RWPE2 (cell line): ENCODE measurements at regions not wholly inside any gene's neighbourhood (a gene's known extent, or its start where the extent isn't known, plus 50 kb on each side); places are given as distances from the start of the nearest gene placed in this dataset.
"Not testable (repeated sequence)": the region's sequence is repeated elsewhere in the genome, so short reads cannot be mapped to it uniquely, and the experiment has no call there.

Source experiments
- ATAC-seq: fragments of 200-7000 bp; cut with Tn5 transposase; 3 replicates; pipeline ENCODE4 v1.9.1; 2021; ENCODE audit warnings: low read depth
- DNase-seq: peaks from one replicate; pipeline ENCODE4 v3.0.0-alpha.2; 2020; ENCODE audit warnings: low spot score
- H3K27ac ChIP-seq: fragments of 450-650 bp; 2 replicates; pipeline ENCODE4 v1.5.1; 2017; ENCODE audit warnings: mild to moderate bottlenecking; ENCODE audit not compliant: poor library complexity, severe bottlenecking
- H3K27me3 ChIP-seq: fragments of 250-450 bp; sonication (Bioruptor Pico); 2 replicates; pipeline ENCODE4 v1.5.1; 2021; ENCODE audit warnings: mild to moderate bottlenecking, moderate library complexity; ENCODE audit not compliant: insufficient read depth, poor library complexity, severe bottlenecking
- H3K36me3 ChIP-seq: fragments of 250-450 bp; sonication (Bioruptor Pico); 2 replicates; pipeline ENCODE4 v1.5.1; 2020; ENCODE audit warnings: low read depth, mild to moderate bottlenecking, moderate library complexity
- H3K4me1 ChIP-seq: fragments of 250-450 bp; sonication (Bioruptor Pico); 2 replicates; pipeline ENCODE4 v1.5.1; 2021; ENCODE audit warnings: mild to moderate bottlenecking, moderate library complexity; ENCODE audit not compliant: insufficient read depth, poor library complexity, severe bottlenecking
- H3K4me3 ChIP-seq: fragments of 250-450 bp; sonication (Bioruptor Pico); 2 replicates; pipeline ENCODE4 v1.5.1; 2021; ENCODE audit warnings: mild to moderate bottlenecking, moderate library complexity; ENCODE audit not compliant: severe bottlenecking
- H3K9me3 ChIP-seq: fragments of 250-450 bp; sonication (Bioruptor Pico); 2 replicates; pipeline ENCODE4 v1.5.1; 2021; ENCODE audit warnings: mild to moderate bottlenecking, moderate library complexity; ENCODE audit not compliant: severe bottlenecking
- TF ChIP-seq, protein P1 (sequence below): fragments of 450-650 bp; IDR thresholded peaks from one replicate; pipeline ENCODE4 v1.5.1; 2017; ENCODE audit warnings: mild to moderate bottlenecking, moderate library complexity; ENCODE audit not compliant: poor library complexity, severe bottlenecking

GRCh38 chr5:42302186-42302585 is 121.1 kb upstream of the GHR start:
- Histone ChIP-seq H3K9me3 (no peaks in the 10 kb centered on the region), H3K4me3 (no peak overlapping the region), H3K27me3 (no peaks in the 10 kb centered on the region), H3K27ac (no peak overlapping the region), H3K36me3 (no peaks in the 10 kb centered on the region), H3K4me1 (no peaks in the 10 kb centered on the region)
- DNase-seq (no peak), ATAC-seq (peak; percentile 33; the same call in 1 of the 3 replicates)
- TF ChIP-seq, protein P1, sequence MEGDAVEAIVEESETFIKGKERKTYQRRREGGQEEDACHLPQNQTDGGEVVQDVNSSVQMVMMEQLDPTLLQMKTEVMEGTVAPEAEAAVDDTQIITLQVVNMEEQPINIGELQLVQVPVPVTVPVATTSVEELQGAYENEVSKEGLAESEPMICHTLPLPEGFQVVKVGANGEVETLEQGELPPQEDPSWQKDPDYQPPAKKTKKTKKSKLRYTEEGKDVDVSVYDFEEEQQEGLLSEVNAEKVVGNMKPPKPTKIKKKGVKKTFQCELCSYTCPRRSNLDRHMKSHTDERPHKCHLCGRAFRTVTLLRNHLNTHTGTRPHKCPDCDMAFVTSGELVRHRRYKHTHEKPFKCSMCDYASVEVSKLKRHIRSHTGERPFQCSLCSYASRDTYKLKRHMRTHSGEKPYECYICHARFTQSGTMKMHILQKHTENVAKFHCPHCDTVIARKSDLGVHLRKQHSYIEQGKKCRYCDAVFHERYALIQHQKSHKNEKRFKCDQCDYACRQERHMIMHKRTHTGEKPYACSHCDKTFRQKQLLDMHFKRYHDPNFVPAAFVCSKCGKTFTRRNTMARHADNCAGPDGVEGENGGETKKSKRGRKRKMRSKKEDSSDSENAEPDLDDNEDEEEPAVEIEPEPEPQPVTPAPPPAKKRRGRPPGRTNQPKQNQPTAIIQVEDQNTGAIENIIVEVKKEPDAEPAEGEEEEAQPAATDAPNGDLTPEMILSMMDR, result no peak

GRCh38 chr5:42306287-42306686 is 117.0 kb upstream of the GHR start:
- Histone ChIP-seq H3K4me3 (no peak overlapping the region), H3K27ac (no peak overlapping the region), H3K9me3 (no peaks in the 10 kb centered on the region), H3K27me3 (no peaks in the 10 kb centered on the region), H3K4me1 (no peaks in the 10 kb centered on the region), H3K36me3 (no peaks in the 10 kb centered on the region)
- ATAC-seq (no peak), DNase-seq (no peak)
- TF ChIP-seq, protein P1, result no peak

DNA sequence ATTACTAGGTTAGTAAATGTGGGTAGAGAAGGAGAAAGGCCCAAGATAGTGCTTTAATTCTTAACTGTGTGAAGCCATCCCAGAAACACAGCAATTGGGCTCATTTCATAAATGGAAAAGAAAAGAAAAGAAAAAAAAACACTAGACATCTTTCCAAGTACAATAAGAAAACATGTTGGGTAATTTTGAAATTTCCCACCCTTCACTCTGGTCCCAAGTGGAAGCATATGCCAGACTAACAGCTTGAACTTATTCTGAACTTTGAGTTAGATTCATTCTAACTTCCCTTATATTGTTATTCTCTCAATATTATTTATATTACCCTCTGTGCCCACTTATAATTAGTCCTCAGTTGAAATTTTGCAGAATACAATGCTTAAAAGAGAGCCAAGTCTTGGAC is 113.4 kb upstream of the GHR start:
- TF ChIP-seq, protein P1, result no peak
- ATAC-seq (no peak), DNase-seq (no peak)
- H3K27me3 ChIP-seq, result no peaks in the 10 kb centered on the region
- H3K4me3 ChIP-seq, result no peak overlapping the region
- no peaks in the 10 kb centered on the region for H3K9me3 ChIP-seq
- H3K36me3 ChIP-seq, result no peaks in the 10 kb centered on the region
- H3K27ac ChIP-seq, result no peak overlapping the region
- H3K4me1 ChIP-seq, result no peaks in the 10 kb centered on the region

DNA sequence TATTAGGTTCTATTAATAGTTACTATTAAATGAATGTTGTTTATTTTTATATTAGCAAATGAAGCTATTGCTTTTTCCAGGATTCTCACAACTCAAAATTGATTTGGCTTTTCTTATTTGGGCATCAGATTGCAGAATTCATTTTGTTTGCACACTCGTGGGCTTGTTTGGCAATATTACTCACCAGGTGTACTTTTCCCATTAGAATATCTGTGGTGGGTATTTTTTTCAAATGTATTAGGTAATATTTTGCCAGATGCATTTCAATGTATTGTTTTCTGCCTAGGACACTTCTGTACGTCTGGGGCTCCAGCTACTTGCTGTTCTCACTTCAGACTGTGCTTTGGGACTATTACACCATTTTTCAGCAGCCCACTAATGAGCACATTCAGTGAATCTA is 108.0 kb upstream of the GHR start:
- Histone ChIP-seq H3K9me3 (peaks cover 3% of the 10 kb centered on the region), H3K27me3 (no peaks in the 10 kb centered on the region), H3K4me1 (no peaks in the 10 kb centered on the region), H3K4me3 (no peak overlapping the region), H3K27ac (no peak overlapping the region), H3K36me3 (no peaks in the 10 kb centered on the region)
- no peak for ATAC-seq
- TF ChIP-seq, protein P1, result no peak
- no peak for DNase-seq

DNA sequence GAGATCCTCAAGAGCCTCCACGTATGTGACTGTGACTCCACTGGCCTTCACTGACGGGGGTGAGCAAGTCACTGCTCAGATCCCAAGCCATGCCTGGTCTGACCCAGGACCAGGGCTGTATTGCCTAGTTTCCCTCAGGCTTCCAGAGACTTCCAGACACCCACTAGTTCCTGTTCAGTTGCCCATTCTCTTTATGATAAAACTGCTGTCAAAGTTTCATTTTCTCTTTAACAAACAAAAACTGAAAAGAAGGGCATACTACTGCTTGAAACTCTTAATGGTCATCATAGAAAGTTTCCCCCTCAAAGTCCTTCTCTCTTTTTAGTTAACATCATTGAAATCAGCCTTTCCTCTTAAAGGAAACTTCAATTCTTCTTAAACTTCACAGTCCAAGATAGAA is 105.7 kb upstream of the GHR start:
- H3K36me3 ChIP-seq, result no peaks in the 10 kb centered on the region
- H3K4me3 ChIP-seq, result no peak overlapping the region
- peaks cover 9% of the 10 kb centered on the region for H3K9me3 ChIP-seq
- H3K4me1 ChIP-seq, result no peaks in the 10 kb centered on the region
- no peaks in the 10 kb centered on the region for H3K27me3 ChIP-seq
- no peak overlapping the region for H3K27ac ChIP-seq
- ATAC-seq, result no peak
- TF ChIP-seq, protein P1, result no peak
- no peak for DNase-seq

DNA sequence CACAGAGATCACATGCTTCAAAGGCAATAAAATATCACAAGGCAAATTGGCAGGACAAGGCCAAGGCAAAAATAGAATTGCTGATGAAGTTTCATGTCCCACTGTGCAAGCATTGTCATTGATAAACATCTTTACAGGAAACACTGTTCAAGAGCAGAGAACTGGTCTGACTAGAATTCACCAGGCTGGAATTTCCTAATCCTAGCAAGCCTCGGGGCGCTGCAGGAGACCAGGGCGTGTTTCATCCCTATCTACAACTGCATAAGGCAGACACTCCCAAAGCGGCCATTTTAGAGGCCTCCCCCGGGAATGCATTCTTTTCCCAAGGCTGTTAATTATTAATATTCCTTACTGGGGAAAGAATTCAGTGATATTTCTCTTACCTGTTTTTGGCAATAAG is 103.7 kb upstream of the GHR start:
- H3K27ac ChIP-seq, H3K9me3 ChIP-seq, H3K36me3 ChIP-seq, DNase-seq, ATAC-seq, H3K4me1 ChIP-seq, H3K4me3 ChIP-seq, H3K27me3 ChIP-seq: not testable (repeated sequence)
